Fibroblast of the conjunctiva (primary cell): ENCODE measurements at regions not wholly inside any gene's neighbourhood (a gene's known extent, or its start where the extent isn't known, plus 50 kb on each side); places are given as distances from the start of the nearest gene placed in this dataset.

Source experiments
- DNase-seq: peaks from one replicate; pipeline ENCODE4 v3.0.0-alpha.2; 2010; ENCODE audit warnings: low read depth

DNA sequence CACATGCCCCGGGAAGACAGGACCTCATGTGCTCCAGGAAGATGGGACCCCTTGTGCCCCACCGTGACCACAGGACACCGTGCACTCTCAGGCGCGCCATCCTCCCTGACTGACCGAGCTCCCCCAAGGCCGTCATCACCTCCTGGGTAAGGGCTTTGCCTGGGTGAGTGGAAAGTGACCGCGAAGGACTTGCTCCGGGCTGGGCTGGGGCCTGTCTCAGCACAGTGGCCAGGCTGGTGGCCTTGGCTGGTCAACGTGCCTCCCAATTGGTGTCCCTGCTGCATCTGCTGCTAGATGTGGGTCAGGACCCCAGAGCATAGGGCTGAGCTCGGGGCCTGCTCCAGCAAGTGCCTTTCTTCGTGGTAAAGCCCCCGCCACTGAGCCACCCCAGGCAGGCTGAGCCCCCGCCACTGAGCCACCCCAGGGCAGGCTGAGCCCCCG, 69.7 kb upstream of the CTDP1 start:
- no peak for DNase-seq

DNA sequence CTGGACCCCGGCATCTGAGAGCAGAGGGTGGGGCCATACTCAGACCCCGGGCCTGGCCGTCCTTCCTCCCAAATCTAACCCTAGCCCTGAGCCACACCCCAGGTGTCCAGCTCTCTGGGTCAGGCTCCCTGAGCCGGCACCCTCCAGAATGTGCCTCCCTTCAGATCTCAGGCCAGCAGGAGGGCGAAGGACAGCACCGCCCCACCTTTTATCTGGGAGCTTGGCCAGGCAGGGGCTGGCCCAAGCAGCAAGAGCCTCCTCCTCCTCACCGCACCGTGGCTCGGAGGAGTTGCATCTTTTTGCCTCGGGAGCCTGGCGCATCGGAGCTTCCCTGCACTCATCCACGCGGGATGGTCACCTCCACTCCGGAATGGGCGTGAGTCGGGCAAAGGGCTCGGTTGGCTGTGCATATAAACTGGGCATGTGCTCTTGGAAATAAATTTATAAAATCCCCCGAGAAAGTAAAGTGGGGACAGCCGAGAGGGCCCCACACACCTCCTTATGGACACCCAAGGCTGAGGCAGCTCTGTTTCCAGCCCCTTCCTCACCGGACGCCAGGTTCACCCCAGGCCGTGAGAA, 69.1 kb upstream of the CTDP1 start:
- DNase-seq: no peak

DNA sequence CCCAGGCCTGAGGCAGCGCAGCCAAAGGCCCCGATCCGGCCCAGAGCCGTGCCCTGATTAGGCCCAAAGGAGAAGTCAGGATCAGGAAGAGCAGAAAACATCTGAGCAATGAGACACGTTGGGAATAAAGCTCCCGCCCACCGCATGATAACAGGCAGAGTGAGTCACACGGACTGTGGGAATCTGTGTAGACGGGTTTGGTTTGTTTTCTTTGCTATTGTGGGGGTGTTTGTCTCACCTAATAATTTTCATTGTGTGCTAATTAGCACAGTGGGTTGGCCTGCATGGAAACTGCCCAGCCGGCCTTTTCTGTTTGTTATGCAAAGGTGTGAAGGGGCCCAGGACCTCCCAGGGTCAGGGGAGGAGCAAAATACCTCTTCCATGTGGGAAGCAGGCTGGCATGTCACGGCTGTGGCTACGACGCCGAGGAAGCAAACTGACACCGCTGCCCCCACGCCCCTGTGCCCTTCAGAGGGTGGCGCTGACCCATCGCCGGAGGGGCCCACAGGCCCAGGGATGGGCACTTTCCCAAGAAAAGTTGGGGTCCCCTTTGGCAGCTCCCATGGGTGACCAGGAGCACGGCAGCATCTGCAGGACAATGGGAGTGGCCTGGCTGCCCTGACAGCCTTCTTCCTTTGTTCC, 68.4 kb upstream of the CTDP1 start:
- DNase-seq: no peak

- no peak for DNase-seq
Measured at GRCh38 chr18:79612291-79613108, 67.1 kb upstream of the CTDP1 start.

DNA sequence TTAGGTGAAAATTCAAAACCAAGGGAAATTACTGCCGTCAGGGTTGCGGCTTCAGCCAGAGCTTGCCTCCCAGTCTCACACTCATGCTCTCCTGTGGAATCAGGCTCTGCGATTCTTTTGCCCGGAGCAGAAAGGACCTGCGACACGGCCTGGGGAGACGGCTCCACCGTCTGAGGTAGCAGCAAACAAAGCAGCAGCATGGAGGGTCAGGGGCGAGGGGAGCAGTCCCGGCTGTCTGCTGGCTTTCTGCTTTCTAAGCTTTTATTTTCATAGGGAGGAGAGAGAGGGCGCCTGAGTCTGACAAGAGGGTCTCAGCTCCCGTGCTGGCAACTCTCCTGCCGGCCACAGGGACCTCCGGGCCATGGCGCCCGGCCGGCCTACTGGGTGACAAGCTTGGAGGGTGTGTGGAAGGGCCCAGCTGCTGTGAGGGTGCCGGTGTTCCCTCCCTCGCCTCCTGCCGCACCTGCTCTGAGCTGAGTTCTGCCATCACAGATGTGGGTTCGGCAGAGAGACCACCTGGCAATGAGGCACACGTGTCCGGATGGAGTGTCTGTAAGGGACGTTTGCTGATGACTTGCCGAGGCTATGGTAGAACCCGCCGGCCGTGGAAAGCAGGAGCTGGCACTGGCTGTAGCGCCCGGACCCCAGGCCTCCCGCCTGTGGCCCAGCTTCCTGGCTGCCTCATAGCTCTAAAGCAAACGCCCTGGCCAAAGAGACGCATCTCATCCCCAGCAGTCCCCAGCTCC, 66.2 kb upstream of the CTDP1 start:
- DNase-seq: no peak

- no peak for DNase-seq
Measured at GRCh38 chr18:79614211-79614955, 65.2 kb upstream of the CTDP1 start.

- no peak for DNase-seq
Measured at GRCh38 chr18:79615091-79615490, 64.5 kb upstream of the CTDP1 start.

DNA sequence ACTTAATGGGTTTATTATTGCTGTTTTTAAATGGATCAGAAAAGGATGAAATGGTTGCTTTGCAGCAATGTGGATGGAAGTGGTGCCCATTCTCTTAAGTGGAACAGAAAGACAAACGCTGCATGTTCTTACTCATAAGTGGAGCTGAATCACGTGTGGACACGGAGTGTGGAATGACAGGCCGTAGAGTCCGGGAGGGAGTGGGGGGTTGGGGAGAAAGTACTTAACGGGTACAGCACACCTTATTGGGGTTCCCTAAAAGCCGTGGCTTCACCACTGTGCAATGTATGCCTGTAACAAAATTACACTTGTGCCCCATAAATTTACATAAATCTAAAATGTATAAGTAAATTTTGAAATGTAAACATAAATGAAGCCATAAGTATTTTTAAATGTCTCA, 64.0 kb upstream of the CTDP1 start:
- DNase-seq: no peak

DNA sequence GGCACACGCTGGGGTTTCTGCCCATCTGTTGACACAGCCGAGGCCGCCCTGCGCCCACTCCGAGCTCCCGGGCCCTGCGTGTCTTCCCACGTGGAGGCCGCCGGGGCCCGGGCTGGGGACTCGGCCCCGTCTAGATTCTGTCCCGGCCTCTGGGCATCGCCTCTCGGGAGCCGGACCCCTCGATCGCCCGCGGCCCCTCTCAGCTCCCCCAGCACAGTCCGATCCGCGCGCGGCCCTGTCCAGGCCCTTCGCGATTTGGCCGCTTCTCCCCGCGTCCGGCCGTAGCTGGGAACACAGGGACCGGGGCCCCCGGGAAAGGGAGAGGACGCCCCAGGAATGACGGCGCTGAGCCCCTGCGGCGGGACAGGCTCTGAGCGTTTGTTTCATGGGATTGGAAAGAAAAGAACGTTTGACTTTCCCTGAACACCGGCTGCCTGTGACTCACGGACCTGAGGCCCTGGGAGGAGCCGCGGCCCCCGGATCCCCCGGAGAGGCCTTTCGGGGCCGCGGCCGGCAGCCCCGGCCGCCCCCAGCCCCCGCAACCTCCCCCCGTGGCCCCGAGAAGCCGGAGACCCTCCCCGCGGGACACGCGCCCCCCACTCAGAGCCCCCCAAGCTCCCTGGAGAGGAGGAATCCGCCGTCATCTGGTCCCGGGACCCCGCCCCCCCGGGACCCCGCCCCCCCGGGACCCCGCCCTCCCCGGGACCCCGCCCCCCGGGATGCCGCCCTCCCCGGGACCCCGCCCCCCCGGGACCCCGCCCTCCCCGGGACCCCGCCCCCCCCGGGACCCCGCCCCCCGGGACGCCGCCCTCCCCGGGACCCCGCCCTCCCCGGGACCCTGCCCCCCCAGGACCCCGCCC, 62.7 kb upstream of the CTDP1 start:
- DNase-seq: no peak

DNA sequence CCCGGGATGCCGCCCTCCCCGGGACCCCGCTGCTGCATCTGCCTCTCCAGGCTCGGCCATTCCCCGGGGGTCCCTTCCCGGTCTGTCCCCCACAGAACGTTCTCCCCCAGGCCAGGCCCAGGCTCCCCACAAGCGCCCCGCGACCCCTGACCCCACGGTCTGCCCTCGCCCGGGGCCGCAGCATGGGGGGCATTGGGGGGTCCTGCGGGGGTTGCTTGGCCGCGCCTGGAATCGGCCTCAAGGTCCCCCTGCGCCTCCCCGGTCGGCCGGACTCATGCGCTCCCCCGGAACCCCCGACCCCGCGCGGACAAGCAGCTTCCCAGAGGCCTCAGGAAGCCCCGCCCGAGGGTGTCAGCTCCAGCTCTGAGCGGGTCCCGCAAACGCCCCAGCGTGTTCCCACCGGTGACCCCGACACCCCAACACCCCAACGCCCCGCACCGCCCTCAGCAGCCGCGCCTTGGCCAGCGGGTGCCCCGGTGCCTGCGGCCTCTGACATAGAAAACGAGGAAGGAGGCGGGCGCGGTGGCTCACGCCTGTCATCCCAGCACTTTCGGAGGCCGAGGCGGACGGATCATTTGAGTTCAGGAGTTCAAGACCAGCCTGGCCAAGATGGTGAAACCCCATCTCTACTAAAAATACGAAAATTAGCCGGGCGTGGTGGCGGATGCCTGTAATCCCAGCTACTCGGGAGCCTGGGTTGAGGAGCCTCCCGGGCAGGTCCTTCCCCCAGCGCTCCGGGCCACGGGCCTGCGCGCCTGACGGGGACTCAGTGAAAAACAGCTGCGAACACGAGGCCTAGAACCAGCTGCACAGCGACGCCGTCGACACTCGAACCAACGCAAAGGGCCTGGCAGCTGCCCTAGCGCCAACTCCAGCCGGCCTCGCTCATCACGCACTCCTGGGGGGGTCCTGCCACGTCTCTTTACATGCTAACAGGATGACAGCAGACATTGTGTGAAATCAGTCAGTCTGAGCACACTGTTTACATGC, 61.8 kb upstream of the CTDP1 start:
- DNase-seq: no peak

- no peak for DNase-seq
Measured at GRCh38 chr18:79620576-79621165, 58.9 kb upstream of the CTDP1 start.

- no peak for DNase-seq
Measured at GRCh38 chr18:79621501-79621900, 58.1 kb upstream of the CTDP1 start.

GRCh38 chr18:79622004-79622403, 57.6 kb upstream of the CTDP1 start:
- DNase-seq: no peak

DNA sequence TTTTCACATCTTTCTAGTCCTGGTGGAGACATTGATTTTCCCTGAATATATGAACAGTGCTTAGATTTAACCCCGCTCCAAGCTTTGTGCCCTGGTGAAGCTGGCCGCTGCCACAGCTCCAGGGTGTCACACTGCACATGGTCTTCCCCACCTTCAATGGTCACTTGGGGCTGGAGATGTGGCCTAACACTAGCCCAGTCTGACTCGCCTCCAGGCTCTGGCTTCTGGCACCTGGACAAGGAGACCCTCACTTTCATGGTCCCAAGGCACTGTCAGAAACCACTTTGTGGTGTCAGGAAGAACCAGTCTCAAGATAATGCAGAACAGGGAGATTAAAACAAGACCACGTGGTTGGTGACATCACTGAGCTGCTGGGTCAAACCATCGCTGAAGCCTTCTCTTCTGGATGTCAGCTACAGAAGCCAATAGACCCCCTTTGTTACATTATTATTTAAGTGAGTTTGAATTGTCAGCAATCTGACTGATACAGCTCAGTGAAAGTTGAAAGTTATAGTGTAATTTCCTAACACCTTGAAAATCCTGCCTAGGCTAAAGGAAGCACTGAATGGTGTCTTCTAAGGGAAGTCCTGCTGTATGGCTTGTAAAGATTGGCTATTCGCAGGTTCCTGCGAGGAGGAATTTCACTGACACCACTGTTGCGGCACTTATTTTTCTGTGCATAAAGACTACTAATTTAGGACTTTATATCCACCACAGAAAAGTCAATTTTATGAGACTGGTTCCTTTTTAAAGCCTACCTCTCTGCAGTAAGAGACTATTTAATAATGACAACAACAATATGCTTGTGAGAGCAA, 55.0 kb upstream of the CTDP1 start:
- DNase-seq: no peak

- DNase-seq: no peak
Measured at GRCh38 chr18:79625195-79625923, 54.2 kb upstream of the CTDP1 start.

- no peak for DNase-seq
Measured at GRCh38 chr18:79625924-79626561, 53.6 kb upstream of the CTDP1 start.
